ENCODE measurements at regions not wholly inside any gene's neighbourhood (a gene's known extent, or its start where the extent isn't known, plus 50 kb on each side); places are given as distances from the start of the nearest gene placed in this dataset.

DNA sequence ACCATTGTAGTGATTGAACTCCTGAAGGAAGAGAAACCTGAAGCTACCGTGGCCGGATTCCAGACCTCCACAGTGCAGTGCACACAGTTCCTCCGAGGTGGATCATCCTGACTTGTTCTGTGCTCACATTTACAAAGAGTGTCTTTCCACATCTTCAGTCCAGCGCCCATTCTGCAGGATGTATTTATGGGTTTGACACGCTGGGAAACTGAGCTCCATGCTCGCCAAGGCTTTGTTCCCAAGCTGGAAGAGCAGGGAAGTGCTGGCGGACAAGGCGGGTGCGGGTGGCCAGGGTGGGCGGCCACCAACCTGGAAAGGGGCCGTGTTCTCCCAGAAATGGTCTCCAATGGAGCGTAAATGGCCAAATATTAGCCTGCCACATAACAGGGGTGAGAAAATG lies 227.9 kb downstream of the IRF8 start:
- TF ChIP-seq EZH2 (optimal IDR thresholded peaks at IDR 0.05; ENCODE audit: low read depth, low read length) (no peak), EZH2phosphoT487 (IDR thresholded peaks at IDR 0.05; ENCODE audit: low read length) (no peak)
- TF ChIP-seq, protein P1, sequence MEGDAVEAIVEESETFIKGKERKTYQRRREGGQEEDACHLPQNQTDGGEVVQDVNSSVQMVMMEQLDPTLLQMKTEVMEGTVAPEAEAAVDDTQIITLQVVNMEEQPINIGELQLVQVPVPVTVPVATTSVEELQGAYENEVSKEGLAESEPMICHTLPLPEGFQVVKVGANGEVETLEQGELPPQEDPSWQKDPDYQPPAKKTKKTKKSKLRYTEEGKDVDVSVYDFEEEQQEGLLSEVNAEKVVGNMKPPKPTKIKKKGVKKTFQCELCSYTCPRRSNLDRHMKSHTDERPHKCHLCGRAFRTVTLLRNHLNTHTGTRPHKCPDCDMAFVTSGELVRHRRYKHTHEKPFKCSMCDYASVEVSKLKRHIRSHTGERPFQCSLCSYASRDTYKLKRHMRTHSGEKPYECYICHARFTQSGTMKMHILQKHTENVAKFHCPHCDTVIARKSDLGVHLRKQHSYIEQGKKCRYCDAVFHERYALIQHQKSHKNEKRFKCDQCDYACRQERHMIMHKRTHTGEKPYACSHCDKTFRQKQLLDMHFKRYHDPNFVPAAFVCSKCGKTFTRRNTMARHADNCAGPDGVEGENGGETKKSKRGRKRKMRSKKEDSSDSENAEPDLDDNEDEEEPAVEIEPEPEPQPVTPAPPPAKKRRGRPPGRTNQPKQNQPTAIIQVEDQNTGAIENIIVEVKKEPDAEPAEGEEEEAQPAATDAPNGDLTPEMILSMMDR (IDR thresholded peaks at IDR 0.05; ENCODE audit: low read length), result no peak
